Tongue (tissue), 1 donor: ENCODE measurements at regions not wholly inside any gene's neighbourhood (a gene's known extent, or its start where the extent isn't known, plus 50 kb on each side); places are given as distances from the start of the nearest gene placed in this dataset.
A peak's percentile ranks its signal among the peaks of the same experiment; 100 is the strongest.

Experiments
- DNase-seq: peaks from one replicate; pipeline ENCODE4 v3.0.0-alpha.2; 2015

GRCh38 chr9:18154661-18155060 lies 319.3 kb upstream of the ADAMTSL1 start:
- DNase-seq: no peak

- DNase-seq: peak; percentile 6
Measured at GRCh38 chr9:18159254-18159653, 314.7 kb upstream of the ADAMTSL1 start.

DNA sequence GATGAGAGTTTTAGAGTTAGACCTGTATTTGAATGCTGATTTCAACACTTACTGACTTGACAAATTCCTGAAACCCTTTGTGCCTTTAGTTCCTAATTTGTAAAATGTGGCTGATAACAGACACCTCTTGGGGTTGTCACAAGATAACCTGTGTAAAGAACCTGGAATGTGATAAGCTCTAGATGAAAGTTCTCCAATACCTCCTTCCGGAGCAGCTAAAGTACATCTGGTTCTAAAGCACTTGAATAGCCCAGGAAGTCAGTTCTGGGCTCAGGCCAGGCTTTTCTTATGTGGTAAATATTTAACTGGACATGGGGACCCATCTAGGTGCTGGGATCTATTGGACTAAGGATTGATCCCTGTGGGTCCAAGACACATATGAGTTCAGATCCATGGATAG lies 310.8 kb upstream of the ADAMTSL1 start:
- no peak for DNase-seq

DNA sequence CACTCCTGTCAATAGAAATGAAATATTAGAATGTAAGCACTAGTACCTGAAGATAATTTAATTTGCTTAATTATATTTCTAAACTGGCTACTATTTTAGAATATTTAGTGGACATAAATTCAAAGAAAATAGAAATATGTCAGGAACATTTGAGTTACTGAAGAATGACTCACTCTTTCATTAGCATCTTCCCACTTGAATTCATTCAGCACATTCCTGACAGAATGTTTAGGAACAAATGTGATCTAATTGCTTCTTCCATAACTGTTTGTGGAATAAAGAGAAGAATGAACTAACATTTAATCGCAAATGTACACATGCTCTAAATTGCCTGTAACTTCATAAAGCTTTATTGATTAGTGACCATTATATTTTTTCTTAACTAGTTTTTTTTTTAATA lies 306.2 kb upstream of the ADAMTSL1 start:
- DNase-seq: no peak

GRCh38 chr9:18173923-18174322 lies 300.0 kb upstream of the ADAMTSL1 start:
- DNase-seq: no peak

- no peak for DNase-seq
Measured at GRCh38 chr9:18182636-18183035, 291.3 kb upstream of the ADAMTSL1 start.

GRCh38 chr9:18183974-18184373 lies 290.0 kb upstream of the ADAMTSL1 start:
- DNase-seq: no peak

DNA sequence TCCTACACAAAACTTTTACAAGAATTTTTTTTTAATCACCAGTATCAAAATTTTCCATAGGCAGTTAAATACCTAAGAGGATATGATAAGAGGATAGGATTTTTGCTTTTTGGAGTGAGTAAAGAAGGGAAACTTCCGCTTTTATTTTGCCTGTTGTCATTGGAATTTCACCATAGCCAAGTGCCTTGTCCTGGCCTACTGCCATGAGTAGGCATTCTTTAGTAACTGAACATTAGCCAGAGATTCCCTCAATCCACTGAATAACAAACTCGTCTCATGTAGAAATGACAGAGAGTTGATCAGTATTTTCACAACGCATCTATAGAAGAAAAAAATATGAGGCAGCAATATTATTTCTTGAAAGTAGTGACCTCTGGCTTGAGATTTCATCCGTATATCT lies 289.6 kb upstream of the ADAMTSL1 start:
- no peak for DNase-seq

- DNase-seq: no peak
Measured at GRCh38 chr9:18185196-18185595, 288.8 kb upstream of the ADAMTSL1 start.

GRCh38 chr9:18188971-18189370 lies 285.0 kb upstream of the ADAMTSL1 start:
- DNase-seq: no peak

DNA sequence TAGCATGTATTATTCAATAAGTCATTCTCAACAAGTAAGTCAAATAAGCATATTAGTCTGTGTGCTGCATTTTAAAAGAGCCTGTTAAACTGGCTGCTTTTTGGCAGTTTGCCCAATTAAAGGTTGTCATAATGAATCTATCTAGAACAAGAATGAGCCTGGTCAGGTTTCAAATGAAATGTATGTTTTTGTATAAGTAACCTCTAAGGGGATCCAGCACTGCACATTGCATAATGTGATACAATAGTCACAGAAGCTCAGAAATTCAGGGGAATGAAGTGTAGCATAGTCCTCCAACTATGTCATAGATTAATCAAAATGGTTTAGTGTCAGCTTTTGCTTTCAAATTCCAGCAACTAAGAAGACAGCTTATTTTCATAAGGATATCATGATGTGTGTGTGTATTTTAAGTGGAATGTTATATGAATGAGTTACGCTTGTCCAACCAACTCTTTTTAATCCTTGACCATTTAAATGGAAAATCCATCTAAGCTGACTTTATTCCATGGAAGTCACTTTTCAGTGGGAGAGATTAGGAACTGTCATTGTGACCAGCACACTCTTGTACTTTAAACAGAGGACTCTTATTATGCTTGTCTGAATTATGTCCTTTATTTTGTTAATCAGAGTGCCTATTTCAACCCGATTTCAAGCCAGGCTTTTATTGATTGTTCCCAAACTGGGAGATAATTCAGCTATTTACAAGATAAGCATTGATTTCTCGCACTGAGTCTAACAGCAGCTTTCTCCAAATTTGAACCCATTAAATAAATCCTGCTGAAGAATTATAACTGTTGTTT lies 283.9 kb upstream of the ADAMTSL1 start:
- DNase-seq: peak; percentile 49

DNA sequence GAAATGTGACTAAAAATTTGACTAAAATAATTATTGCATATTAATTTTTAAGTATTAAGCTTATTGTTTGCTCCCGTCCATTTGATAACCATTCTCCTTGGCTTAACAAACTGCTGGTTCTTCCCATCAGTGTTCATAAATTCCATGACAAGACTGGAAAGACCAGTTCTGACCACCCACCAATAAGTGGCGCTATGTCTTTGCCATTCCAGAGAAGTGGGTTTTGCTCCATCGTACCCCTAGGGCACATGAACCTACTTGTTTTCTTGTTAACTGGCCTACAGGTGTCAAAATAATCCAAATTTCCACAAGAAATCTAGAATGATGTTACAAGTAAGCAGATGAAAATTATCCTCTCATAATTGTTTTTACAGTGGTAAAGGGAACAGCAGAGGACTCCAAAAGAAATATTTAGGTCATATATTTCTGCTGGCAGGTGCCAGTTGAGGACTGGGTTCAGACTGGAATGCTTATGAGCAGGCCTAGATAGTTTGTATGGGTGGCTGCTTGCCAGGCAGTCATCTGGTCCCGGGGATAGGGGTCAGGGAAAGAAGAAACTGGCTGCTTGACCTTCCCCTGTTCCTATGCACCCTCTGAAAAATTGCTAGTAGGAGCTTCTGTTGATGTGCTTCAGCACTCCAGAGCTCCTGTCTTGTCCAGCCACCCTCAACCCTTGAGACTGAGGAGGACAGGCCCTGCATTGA lies 283.1 kb upstream of the ADAMTSL1 start:
- peak; percentile 7 for DNase-seq

- no peak for DNase-seq
Measured at GRCh38 chr9:18194316-18194715, 279.6 kb upstream of the ADAMTSL1 start.

- no peak for DNase-seq
Measured at GRCh38 chr9:18195223-18195622, 278.7 kb upstream of the ADAMTSL1 start.

DNA sequence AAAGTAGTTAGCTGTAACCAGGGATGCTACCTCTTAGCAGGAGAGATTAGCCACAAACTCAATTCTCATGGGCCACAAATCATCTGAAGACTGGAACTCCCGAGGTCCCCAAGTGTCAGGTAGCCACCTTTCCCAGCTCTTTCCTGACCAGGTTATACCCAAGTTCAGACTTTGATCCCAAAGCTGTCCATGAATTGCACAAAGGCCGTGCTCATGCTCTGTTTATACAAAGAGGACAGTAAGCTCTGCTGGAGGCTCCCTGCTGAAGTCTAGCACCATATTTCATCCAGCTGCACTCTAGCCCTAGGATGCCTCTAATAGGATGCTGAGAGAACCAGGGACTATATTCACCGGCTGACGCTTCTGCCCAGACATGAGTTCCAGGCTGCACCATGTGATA lies 271.0 kb upstream of the ADAMTSL1 start:
- no peak for DNase-seq

- DNase-seq: no peak
Measured at GRCh38 chr9:18207735-18208134, 266.2 kb upstream of the ADAMTSL1 start.

DNA sequence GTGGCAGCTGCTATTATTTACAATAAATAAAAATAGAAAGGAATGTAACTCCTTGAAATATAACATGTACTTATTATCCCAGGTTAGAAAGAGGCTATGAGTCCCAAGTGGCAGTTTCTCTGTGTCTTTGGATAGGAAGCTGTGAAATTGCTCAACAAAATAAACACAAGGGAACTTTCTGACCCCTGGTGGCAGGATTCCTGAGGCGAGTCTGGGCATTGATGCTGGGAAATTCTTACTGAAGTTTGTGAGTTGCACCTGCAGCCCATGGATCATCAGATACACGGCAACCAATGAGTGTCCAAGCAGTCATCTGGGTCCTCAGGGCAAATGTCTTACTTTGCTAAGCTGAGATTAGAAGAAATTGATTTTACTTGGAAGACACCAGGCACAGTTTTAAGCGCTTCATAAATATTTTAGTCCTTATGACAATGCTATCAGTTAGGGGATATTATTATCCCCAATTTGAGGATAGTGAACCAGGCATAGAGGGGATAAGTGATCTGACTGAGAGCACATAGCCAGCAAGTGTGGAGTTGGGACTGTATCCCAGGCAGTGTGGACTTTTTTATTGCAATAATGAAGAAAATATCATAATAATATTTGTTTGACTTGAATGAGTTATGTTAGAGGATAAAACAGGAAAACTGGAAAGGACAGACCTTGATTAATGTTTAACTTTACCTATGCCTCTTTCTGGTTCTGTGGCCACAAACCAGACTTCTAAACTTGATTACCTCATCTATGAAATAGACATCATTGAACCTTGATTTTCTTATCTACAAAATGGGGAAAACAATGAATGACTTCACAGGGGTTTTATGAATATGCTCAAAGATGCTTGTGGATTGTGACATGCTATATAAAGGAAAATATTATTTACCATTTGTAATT lies 265.5 kb upstream of the ADAMTSL1 start:
- DNase-seq: peak; percentile 54

DNA sequence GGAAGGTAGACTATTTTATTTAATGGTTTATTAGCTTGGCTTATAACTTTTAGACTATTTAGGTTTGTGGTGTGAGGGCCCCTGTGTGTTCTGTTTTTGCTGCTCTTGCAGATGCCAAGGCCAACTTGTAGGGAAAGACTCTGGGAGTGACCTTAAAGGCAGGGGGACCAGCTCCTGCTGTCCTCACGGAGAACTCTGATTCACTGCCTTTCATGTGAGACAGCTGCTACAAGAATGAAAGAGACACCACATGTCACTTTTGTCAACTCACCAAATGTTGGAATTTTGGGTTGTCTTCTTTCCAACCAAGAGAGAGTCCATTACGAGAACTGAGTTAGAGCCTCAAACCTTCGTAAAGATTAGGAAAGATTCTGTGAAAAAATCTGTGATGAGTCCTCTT lies 258.3 kb upstream of the ADAMTSL1 start:
- DNase-seq: no peak

DNA sequence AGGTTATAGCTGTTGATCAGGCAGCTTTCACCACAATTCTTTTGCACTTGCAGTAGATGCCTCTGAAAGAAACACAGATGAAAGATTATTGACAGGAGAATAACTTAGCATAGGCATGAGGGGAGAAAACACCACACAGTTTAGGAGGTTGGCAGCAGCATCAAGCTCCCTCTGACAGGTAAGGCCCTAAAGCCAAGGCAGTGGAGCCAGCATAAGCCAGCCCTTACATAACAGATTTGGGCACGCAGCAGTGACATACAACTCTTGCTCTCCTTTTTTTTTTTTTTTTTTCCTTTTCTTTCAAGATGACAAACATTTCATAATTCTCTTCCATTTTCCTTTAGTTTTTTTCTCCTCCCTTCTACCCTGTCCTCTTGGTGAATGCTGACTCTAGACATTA lies 257.6 kb upstream of the ADAMTSL1 start:
- no peak for DNase-seq

GRCh38 chr9:18228101-18228500 lies 245.9 kb upstream of the ADAMTSL1 start:
- no peak for DNase-seq

- no peak for DNase-seq
Measured at GRCh38 chr9:18229992-18230676, 243.8 kb upstream of the ADAMTSL1 start.

DNA sequence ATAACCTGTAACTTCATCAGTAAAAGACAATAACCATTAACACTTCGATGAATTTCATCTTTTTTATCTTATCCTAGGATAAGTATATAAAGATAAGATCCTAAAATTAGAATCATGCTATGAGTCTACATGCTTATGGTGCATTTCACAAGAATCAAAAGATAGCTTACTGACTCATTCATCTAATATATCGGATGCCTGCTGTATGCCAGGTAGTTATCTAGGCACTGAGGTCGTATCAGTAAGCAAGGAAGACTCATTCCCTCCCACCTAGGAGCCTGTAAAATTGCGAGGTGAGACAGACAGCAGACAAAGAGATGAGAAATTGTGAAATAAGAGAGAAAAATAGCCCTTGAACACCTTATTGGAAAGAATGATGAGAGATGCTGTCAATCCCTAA lies 240.6 kb upstream of the ADAMTSL1 start:
- DNase-seq: no peak
